Mucosa of gallbladder (tissue), 1 donor: ENCODE measurements at regions not wholly inside any gene's neighbourhood (a gene's known extent, or its start where the extent isn't known, plus 50 kb on each side); places are given as distances from the start of the nearest gene placed in this dataset.

Source experiments
- DNase-seq: peaks from one replicate; pipeline ENCODE4 v3.0.0-alpha.2; 2020; ENCODE audit warnings: low spot score
- donor health status: DM: no; HTN: no; CAD: no.

DNA sequence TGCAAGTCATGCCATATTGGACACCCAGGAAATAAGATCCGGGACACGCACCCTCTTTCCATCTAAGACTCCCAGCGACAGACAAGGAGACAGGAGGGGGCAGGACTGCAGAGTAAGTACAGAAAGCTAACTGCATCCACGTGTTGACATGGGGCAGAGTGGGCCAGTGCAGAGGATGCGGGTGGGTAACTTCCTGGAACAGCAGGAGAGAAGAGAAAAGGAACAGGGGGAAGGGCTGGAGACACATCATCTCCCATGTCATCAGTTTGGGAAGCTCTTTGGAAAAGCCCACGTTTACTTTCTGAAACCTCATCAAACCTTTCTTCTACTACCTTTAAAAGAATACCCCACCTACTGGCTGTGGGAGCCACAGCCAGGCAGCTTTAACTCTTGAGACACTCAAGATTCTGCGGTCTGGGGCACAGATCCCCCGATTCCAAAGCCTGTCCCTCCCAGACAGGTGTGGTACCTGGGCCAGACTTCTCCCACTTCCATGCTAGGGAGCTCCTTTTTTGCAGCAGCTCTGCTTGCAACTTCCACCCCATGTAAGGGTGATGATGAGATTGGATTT lies 273.5 kb upstream of the RPL38 start:
- no peak for DNase-seq

DNA sequence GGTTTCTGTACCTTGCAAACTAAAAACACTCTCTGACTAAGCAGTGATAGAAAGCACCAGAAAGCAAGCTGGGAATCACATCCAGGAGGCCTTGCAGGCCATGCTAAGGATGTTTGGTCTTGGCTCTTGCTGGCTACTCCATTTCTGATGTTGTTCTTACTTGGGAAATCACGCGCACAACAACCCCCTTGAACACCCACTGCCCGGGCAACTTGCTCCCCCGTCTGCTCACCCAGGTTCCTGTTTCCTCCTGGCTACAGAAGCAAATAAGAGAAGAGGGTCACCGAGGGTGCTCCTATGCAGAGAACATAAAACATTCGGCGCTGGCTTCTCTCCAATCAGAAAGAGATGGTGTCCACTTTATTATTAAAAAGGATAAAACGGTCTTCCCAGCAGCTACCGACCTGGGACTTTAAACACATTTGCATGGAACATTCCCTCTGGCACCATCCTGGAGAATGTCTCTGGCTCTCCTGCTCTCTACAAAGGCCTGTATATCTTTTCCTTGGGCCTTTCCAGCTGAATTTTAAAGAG lies 271.2 kb upstream of the RPL38 start:
- DNase-seq: no peak

DNA sequence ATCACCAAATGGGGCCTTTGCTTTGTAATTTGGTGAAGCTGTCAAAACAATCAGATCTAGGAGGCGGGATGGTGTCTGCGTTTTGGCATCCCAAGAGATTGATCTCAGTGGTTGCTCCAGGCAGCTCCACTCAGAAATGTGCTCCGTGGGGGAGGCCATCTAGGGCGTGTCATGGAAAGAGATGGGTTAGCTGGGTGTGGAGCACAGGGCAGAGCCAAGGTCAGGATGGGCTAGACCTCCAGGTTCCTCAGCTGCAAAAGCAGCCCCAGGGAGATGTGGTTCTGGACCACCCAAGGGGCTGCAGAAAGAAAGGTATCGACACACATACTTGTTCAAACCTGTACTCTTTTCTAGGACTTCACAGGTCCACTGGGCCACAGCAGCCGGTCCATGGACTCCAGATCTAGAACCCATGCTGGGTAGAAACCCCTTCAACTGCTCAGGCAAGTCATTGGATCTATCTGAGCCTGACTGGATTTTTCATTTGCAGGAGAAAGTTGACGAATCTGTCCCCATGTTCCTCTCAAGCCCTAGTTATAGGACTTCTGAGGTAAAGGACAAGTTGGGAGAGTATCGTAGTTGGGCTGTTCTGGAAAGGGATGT lies 270.2 kb upstream of the RPL38 start:
- DNase-seq: no peak

GRCh38 chr17:73933871-73934270 lies 269.6 kb upstream of the RPL38 start:
- DNase-seq: no peak

DNA sequence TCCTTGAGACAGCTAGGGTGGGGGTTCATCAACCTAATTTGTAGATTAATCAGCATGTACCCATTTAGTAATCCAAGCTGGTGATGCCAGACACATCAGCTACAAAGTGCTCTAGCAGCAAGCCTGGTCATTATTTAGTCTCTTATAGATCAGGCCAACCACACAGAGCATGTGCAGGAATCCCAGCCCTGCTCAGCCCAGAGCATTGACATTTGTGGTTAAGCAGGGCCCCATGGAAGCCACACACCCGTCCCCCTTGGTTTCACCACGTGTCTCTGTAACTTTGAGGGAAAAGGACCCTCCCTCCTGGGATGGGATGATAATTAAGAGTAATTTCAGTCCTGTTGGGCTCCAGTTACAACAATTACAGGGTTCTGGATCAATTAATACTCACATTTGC lies 268.8 kb upstream of the RPL38 start:
- no peak for DNase-seq

DNA sequence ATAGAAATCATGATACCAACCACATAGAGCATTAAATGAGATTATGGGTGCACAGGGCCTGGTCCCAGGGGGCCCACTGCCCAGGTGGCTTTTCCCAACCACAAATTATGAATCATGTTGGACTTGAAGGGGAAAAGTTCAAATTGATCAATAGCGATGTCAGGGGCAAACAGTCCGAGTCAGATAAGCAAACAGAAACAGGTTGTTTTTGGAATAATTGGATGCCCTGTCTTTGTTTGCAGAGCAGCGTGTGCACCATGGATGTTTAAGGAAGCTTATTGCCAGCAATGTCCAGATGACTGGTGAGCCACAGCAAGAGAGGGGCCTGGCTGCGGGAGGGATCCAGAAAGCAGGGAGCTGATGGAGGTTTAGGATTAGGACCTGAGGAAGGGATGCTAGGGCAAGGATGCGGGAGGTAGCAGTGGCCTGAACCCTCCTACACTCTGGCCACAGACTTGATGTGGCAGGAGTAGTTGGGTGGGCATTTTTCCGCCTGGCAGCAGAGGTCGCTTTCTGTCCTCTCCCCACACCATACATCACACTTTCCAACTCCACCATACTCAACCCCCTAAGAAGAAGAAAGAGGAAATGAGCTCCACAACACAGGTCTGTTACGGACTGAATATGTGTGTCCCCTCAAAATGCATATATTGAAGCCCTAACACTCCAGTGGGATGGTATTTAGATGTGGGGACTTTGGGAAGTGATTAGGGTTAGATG lies 266.4 kb upstream of the RPL38 start:
- no peak for DNase-seq

GRCh38 chr17:73938706-73939105 lies 264.8 kb upstream of the RPL38 start:
- no peak for DNase-seq

GRCh38 chr17:73939806-73940205 lies 263.7 kb upstream of the RPL38 start:
- DNase-seq: no peak

DNA sequence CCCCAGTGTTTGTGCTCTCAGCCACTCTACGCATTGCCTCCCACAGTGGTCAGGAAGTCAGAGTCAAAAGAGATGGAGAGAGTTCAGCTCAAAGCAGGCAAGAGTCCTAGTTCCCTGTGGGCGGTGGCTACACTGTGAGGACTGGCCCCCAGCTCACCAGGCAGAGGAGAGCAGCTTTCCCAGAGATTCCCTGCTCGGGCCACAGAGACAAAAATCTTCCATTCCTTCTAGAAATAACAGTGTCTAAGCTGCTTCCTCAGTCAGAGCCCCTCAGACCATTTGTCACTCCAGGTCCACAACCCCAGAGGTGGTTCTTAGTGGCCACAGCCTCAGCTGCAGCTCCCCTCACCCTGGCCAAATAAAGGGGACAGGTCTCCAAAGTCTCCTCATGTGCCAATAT lies 263.0 kb upstream of the RPL38 start:
- DNase-seq: no peak

DNA sequence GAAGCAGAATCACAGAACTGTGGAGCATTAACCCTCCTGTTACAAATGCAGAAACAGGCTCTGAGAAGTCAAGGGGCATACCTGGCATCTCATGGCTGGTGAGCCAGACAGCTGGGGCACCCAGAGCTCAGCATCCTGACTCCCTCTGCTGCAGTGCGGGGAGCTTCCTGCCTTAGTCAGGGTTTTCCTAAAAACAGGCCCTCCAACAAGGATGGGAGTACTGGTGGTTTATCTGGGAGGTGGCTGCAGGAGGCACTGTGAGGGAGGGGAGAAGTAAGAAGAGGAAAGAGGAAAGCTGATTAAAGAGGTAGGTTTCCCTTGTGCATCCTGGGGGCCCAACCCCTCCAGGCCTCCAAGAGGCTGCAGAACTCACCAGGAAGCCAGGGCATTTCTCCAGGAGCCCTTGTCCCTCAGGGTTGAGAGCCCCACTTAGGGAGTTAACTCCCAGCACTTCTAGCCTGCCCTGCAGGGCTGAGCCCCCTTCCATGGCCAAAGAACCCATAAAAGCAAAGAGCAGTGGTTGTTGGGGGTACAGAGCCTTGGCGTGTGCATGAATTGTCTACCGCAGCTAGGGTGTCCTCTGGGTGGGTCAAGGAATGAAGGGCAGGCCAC lies 261.5 kb upstream of the RPL38 start:
- DNase-seq: no peak

DNA sequence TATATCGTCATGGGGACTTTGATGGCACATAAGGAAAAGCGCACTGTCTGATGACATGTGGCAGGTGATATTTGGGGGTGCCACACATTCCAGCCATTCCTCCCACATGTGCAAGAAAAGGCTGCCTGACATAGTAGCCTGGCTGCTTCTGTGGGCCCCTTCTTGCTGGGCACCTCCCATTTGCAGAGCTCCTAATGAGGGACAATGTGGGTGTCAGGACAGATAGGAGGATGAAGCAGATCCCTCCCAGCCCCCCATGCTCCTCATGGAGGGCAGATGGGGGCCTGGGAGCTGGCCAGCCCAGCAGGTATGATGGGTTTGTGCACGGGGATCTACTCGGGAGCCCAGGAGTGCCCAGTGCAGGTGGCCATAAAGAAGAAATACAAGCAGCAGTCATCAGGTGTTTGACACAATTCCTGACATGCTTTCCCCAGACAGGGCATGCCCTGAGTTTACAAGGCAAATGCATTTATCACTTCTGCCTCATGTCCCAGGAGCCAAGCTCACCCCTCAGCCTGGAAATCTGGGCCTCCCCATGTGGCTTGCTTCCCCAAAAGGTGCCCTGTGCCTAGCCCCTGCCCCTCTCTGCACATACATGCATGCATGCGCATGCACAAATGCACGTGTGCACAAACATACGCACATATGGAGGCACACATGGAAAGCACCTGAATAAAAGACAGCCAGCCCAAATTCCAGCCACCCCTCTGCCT lies 260.6 kb upstream of the RPL38 start:
- no peak for DNase-seq

- no peak for DNase-seq
Measured at GRCh38 chr17:73943416-73944110, 259.9 kb upstream of the RPL38 start.

DNA sequence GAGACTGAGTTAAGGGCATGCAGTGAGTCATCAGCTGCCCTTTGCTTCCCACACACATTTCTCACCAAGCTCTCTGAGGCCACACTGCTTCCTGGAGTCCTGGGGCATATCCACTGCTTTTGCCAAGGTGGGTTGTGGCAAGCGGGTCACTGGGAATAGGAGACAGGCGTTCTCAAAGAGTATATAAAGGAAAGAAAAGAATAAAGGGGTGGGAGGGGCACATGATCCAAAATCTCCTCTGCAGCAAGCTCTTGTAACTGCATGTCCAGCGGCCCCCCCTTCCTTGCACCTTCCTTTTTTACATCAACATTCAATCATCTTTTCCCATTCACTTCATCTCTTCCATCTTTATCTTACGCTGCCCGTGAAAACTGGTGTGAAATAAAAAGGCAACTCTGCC lies 259.1 kb upstream of the RPL38 start:
- DNase-seq: no peak

- no peak for DNase-seq
Measured at GRCh38 chr17:73947281-73947965, 256.1 kb upstream of the RPL38 start.

GRCh38 chr17:73947966-73948355 lies 255.5 kb upstream of the RPL38 start:
- no peak for DNase-seq

GRCh38 chr17:73949903-73950592 lies 253.4 kb upstream of the RPL38 start:
- no peak for DNase-seq

DNA sequence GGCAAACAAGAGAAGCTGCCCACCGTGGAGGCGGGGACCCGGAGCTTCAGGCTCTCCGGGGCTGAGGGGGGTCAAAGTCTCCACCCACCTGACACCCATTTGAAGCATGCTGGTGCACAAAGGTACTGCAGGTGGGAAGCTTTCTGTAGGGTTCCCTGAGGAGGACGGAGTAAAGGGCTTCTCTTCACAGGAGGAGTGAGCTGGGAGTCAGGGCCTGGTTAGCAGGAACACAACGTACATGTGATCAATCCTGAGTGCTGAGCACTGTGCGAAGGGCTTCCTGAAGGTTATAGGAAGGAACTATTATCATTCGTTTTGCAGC lies 252.9 kb upstream of the RPL38 start:
- DNase-seq: no peak

- no peak for DNase-seq
Measured at GRCh38 chr17:73952082-73952479, 251.4 kb upstream of the RPL38 start.

GRCh38 chr17:73952480-73953205 lies 250.8 kb upstream of the RPL38 start:
- DNase-seq: no peak
